Dedifferentiated amniotic fluid mesenchymal stem cell (primary cell): ENCODE measurements at regions not wholly inside any gene's neighbourhood (a gene's known extent, or its start where the extent isn't known, plus 50 kb on each side); places are given as distances from the start of the nearest gene placed in this dataset.

Experiments used
- DNase-seq: peaks from one replicate; pipeline ENCODE4 v3.0.0-alpha.2; 2016; ENCODE audit errors: extremely low spot score

DNA sequence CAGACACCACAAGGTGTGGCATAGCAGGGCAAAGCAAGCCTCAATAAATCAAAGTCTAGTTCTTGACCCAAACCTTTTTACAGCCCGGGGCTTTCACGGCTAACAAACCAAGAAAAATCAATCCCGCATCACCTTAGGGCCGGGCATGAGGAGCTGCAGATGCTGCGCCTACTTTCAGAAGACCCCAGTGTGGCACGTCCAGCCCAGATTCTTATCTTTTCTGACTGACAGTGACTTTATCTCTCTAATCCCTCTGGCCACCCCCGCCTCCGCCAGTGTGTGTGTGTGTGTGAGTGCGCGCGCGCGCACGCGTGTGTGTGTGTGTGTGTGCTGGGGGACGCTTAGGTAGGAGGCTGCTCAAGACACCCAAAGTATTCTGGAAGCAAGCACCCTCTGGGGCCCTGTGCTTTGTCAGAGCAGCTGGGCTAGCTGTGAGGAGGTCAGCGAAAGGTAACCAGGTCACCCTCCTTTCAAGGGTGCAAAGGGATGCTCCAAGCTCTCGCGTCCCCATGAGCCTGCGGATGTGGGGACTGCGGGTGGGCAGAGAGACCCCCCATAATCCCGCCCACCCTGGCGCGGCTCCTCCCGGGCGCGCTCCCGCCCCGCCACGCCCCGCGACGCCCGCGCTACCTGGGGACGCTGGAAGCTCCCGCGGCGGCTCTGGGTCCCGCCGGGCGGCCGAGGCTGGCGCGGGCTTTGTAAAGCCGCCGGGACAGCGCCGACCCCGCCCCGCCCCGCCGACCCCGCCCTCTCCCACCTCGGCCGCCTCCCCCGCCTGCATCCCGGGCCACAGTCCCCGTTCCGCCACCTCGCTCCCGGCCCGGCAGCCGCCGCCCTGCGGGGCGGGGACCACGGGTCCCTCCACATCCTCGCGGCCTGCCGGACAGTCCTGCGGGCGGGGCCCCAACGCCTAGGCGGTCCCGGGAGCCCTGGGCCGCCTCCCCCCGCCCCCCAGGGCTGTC is 57.1 kb upstream of the RHOBTB1 start:
- no peak for DNase-seq

DNA sequence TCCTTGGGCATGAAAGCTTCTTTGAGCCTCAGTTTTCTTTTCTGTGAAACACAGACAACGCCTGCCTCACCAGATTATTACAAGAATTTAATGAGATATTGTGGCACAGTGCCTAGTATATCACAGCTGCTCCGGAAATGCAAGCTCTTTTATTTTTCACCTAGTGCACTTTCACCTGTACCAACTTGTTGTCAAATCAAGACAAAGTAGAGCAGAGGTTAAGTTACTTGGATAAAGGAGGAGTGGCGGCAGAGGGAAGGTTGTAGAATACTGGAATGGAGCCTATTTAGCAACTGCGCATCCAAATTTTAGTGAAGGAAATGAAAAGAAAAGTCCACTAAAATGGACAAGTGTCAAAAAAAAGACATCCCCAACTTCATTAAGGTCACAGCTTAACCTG is 54.9 kb upstream of the RHOBTB1 start:
- DNase-seq: no peak

GRCh38 chr10:60994128-60994527 is 50.1 kb upstream of the RHOBTB1 start:
- DNase-seq: no peak
